ENCODE measurements at regions not wholly inside any gene's neighbourhood (a gene's known extent, or its start where the extent isn't known, plus 50 kb on each side); places are given as distances from the start of the nearest gene placed in this dataset.
"Not testable (repeated sequence)": the region's sequence is repeated elsewhere in the genome, so short reads cannot be mapped to it uniquely, and the experiment has no call there.

DNA sequence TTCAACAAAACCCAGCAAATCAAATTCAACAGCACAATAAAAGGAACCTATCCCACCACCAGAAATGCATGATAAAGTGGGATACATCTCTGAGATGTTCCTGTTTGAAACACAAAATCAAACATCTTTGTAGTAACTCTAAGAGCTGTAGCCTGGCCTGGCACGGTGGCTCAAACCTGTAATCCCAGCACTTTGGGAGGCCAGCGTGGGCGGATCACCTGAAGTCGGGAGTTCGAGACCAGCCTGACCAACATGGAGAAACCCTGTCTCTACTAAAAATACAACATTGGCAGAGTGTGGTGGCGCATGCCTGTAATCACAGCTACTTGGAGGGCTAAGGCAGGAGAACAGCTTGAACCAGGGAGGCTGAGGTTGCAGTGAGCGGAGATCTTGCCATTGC lies 202.8 kb upstream of the POTEB2 start:
- WGBS (ENCODE audit: extremely low coverage, insufficient coverage, insufficient read length), result no CpG with 5 or more reads among the region's 7 CpGs
- H3K4me1 ChIP-seq (ENCODE audit: control insufficient read depth in 1 of 2, insufficient read depth in 2 of 2, low read length in 2 of 2); H3K18ac ChIP-seq (ENCODE audit: low read length); H3K4ac ChIP-seq (ENCODE audit: low read depth, low read length); H2BK120ac ChIP-seq (ENCODE audit: insufficient read depth, low read length, poor library complexity); H3K4me3 ChIP-seq (ENCODE audit: low read depth, low read length); H3K23ac ChIP-seq (ENCODE audit: low read length); H3K79me2 ChIP-seq (ENCODE audit: control insufficient read depth, insufficient read depth, low read length, poor library complexity); H2BK12ac ChIP-seq (ENCODE audit: low read length); H3K14ac ChIP-seq (ENCODE audit: low read length); H3K79me1 ChIP-seq (ENCODE audit: low read length); H4K12ac ChIP-seq (ENCODE audit: low read depth, low read length); H3K36me3 ChIP-seq (ENCODE audit: control insufficient read depth in 1 of 2, insufficient read depth in 2 of 2, low read length in 2 of 2); H2AFZ ChIP-seq (ENCODE audit: insufficient read depth, low read length, poor library complexity); H3K27me3 ChIP-seq (ENCODE audit: insufficient read depth, low read length); H4K8ac ChIP-seq (ENCODE audit: low read depth, low read length); DNase-seq; H2BK5ac ChIP-seq (ENCODE audit: low read depth, low read length, poor library complexity); H3K9me3 ChIP-seq (ENCODE audit: insufficient read depth, low read depth, low read length); H3K4me2 ChIP-seq (ENCODE audit: low read length); H3K27ac ChIP-seq (ENCODE audit: low read depth, low read length); H4K91ac ChIP-seq (ENCODE audit: low read depth, low read length); H2AK5ac ChIP-seq (ENCODE audit: low read length); H3K9ac ChIP-seq (ENCODE audit: low read length): not testable (repeated sequence)

- not testable (repeated sequence) for H2BK12ac ChIP-seq (ENCODE audit: low read length); H3K79me2 ChIP-seq (ENCODE audit: control insufficient read depth, insufficient read depth, low read length, poor library complexity); H4K91ac ChIP-seq (ENCODE audit: low read depth, low read length); H3K9me3 ChIP-seq (ENCODE audit: insufficient read depth, low read depth, low read length); DNase-seq; H3K4me2 ChIP-seq (ENCODE audit: low read length); H3K4me1 ChIP-seq (ENCODE audit: control insufficient read depth in 1 of 2, insufficient read depth in 2 of 2, low read length in 2 of 2); H2AFZ ChIP-seq (ENCODE audit: insufficient read depth, low read length, poor library complexity); H3K4me3 ChIP-seq (ENCODE audit: low read depth, low read length); H3K14ac ChIP-seq (ENCODE audit: low read length); H2AK5ac ChIP-seq (ENCODE audit: low read length); H3K4ac ChIP-seq (ENCODE audit: low read depth, low read length); H3K9ac ChIP-seq (ENCODE audit: low read length); H3K36me3 ChIP-seq (ENCODE audit: control insufficient read depth in 1 of 2, insufficient read depth in 2 of 2, low read length in 2 of 2); H4K12ac ChIP-seq (ENCODE audit: low read depth, low read length); H2BK5ac ChIP-seq (ENCODE audit: low read depth, low read length, poor library complexity); H3K27ac ChIP-seq (ENCODE audit: low read depth, low read length); H3K79me1 ChIP-seq (ENCODE audit: low read length); H2BK120ac ChIP-seq (ENCODE audit: insufficient read depth, low read length, poor library complexity); H4K8ac ChIP-seq (ENCODE audit: low read depth, low read length); H3K23ac ChIP-seq (ENCODE audit: low read length); H3K18ac ChIP-seq (ENCODE audit: low read length); H3K27me3 ChIP-seq (ENCODE audit: insufficient read depth, low read length)
- no CpG with 5 or more reads among the region's 6 CpGs for WGBS (ENCODE audit: extremely low coverage, insufficient coverage, insufficient read length)
These were observed 197.4 kb upstream of the POTEB2 start for GRCh38 chr15:21063512-21063911.

- WGBS (ENCODE audit: extremely low coverage, insufficient coverage, insufficient read length), result no CpG with 5 or more reads among the region's 6 CpGs
- not testable (repeated sequence) for H3K4me2 ChIP-seq (ENCODE audit: low read length); H3K23ac ChIP-seq (ENCODE audit: low read length); H3K27ac ChIP-seq (ENCODE audit: low read depth, low read length); H3K18ac ChIP-seq (ENCODE audit: low read length); H3K9me3 ChIP-seq (ENCODE audit: insufficient read depth, low read depth, low read length); H4K12ac ChIP-seq (ENCODE audit: low read depth, low read length); DNase-seq; H4K91ac ChIP-seq (ENCODE audit: low read depth, low read length); H3K36me3 ChIP-seq (ENCODE audit: control insufficient read depth in 1 of 2, insufficient read depth in 2 of 2, low read length in 2 of 2); H2AK5ac ChIP-seq (ENCODE audit: low read length); H4K8ac ChIP-seq (ENCODE audit: low read depth, low read length); H3K4ac ChIP-seq (ENCODE audit: low read depth, low read length); H3K4me3 ChIP-seq (ENCODE audit: low read depth, low read length); H3K9ac ChIP-seq (ENCODE audit: low read length); H3K79me1 ChIP-seq (ENCODE audit: low read length); H2AFZ ChIP-seq (ENCODE audit: insufficient read depth, low read length, poor library complexity); H2BK5ac ChIP-seq (ENCODE audit: low read depth, low read length, poor library complexity); H3K4me1 ChIP-seq (ENCODE audit: control insufficient read depth in 1 of 2, insufficient read depth in 2 of 2, low read length in 2 of 2); H2BK120ac ChIP-seq (ENCODE audit: insufficient read depth, low read length, poor library complexity); H3K27me3 ChIP-seq (ENCODE audit: insufficient read depth, low read length); H3K79me2 ChIP-seq (ENCODE audit: control insufficient read depth, insufficient read depth, low read length, poor library complexity); H2BK12ac ChIP-seq (ENCODE audit: low read length); H3K14ac ChIP-seq (ENCODE audit: low read length)
These were observed 196.6 kb upstream of the POTEB2 start for GRCh38 chr15:21062619-21063163.

- H4K12ac ChIP-seq (ENCODE audit: low read depth, low read length); H3K9me3 ChIP-seq (ENCODE audit: insufficient read depth, low read depth, low read length); H2BK5ac ChIP-seq (ENCODE audit: low read depth, low read length, poor library complexity); H2AK5ac ChIP-seq (ENCODE audit: low read length); DNase-seq; H3K4me2 ChIP-seq (ENCODE audit: low read length); H4K8ac ChIP-seq (ENCODE audit: low read depth, low read length); H4K91ac ChIP-seq (ENCODE audit: low read depth, low read length); H3K79me2 ChIP-seq (ENCODE audit: control insufficient read depth, insufficient read depth, low read length, poor library complexity); H2AFZ ChIP-seq (ENCODE audit: insufficient read depth, low read length, poor library complexity); H3K36me3 ChIP-seq (ENCODE audit: control insufficient read depth in 1 of 2, insufficient read depth in 2 of 2, low read length in 2 of 2); H3K4me1 ChIP-seq (ENCODE audit: control insufficient read depth in 1 of 2, insufficient read depth in 2 of 2, low read length in 2 of 2); H3K18ac ChIP-seq (ENCODE audit: low read length); H3K4me3 ChIP-seq (ENCODE audit: low read depth, low read length); H3K9ac ChIP-seq (ENCODE audit: low read length); H3K79me1 ChIP-seq (ENCODE audit: low read length); H2BK12ac ChIP-seq (ENCODE audit: low read length); H3K27ac ChIP-seq (ENCODE audit: low read depth, low read length); H3K14ac ChIP-seq (ENCODE audit: low read length); H3K4ac ChIP-seq (ENCODE audit: low read depth, low read length); H3K27me3 ChIP-seq (ENCODE audit: insufficient read depth, low read length); H3K23ac ChIP-seq (ENCODE audit: low read length); H2BK120ac ChIP-seq (ENCODE audit: insufficient read depth, low read length, poor library complexity): not testable (repeated sequence)
- no CpG with 5 or more reads among the region's 5 CpGs for WGBS (ENCODE audit: extremely low coverage, insufficient coverage, insufficient read length)
These were observed 185.8 kb upstream of the POTEB2 start for GRCh38 chr15:21051866-21052265.
